MCF 10A (cell line): ENCODE measurements at regions not wholly inside any gene's neighbourhood (a gene's known extent, or its start where the extent isn't known, plus 50 kb on each side); places are given as distances from the start of the nearest gene placed in this dataset.

Source experiments
- BruUV-seq: library from RNA; stranded (reverse); fragments of 400-500 nt; replicated peaks from 2 replicates; lab custom pipeline; 2021; lab: Mats Ljungman, UMichigan
- CTCF ChIA-PET: fragments of 300-600 bp; sonication (Branson Sonifier 250); formaldehyde crosslinking; extraction: SDS; loops from one replicate; lab custom pipeline; 2021; ENCODE audit warnings: antibody characterized with exemption, inconsistent platforms; lab: Yijun Ruan, JAX
- POLR2A ChIA-PET: fragments of 300-600, 350-650 bp; sonication (Branson Sonifier 250); formaldehyde crosslinking; extraction: SDS; loops from one replicate; lab custom pipeline; 2020; ENCODE audit warnings: antibody characterized with exemption, inconsistent platforms; lab: Yijun Ruan, JAX
- DNase-seq: peaks from one replicate; pipeline ENCODE4 v3.0.0-alpha.2; 2018; ENCODE audit not compliant: unreplicated experiment
- H3K27ac Mint-ChIP-seq: one replicate; pipeline ENCODE4 v1.8.0; 2022; ENCODE audit warnings: mild to moderate bottlenecking, low read depth, mixed read lengths; ENCODE audit not compliant: unreplicated experiment
- H3K27me3 Mint-ChIP-seq: one replicate; pipeline ENCODE4 v1.8.0; 2022; ENCODE audit warnings: mixed read lengths; ENCODE audit not compliant: insufficient read depth, unreplicated experiment
- H3K36me3 Mint-ChIP-seq: one replicate; pipeline ENCODE4 v1.8.0; 2022; ENCODE audit warnings: mild to moderate bottlenecking, moderate library complexity, mixed read lengths; ENCODE audit not compliant: insufficient read depth, unreplicated experiment
- H3K4me1 Mint-ChIP-seq: one replicate; pipeline ENCODE4 v1.8.0; 2022; ENCODE audit warnings: mixed read lengths; ENCODE audit not compliant: insufficient read depth, unreplicated experiment
- H3K4me3 Mint-ChIP-seq: one replicate; pipeline ENCODE4 v1.8.0; 2022; ENCODE audit warnings: mild to moderate bottlenecking, moderate library complexity, mixed read lengths; ENCODE audit not compliant: unreplicated experiment
- H3K9me3 Mint-ChIP-seq: one replicate; pipeline ENCODE4 v1.8.0; 2022; ENCODE audit warnings: mixed read lengths; ENCODE audit not compliant: unreplicated experiment
- intact Hi-C: fragments of 100-400 bp; cut with micrococcal nuclease; formaldehyde crosslinking; loops from 2 replicates; pipeline ENCODE4 v1.14.1; 2022
- TF ChIP-seq, protein P1 (sequence below): fragments of 200-600 bp; IDR thresholded peaks from one replicate; pipeline ENCODE4 v1.8.0; 2022; ENCODE audit warnings: antibody characterized with exemption, mild to moderate bottlenecking; ENCODE audit not compliant: unreplicated experiment

DNA sequence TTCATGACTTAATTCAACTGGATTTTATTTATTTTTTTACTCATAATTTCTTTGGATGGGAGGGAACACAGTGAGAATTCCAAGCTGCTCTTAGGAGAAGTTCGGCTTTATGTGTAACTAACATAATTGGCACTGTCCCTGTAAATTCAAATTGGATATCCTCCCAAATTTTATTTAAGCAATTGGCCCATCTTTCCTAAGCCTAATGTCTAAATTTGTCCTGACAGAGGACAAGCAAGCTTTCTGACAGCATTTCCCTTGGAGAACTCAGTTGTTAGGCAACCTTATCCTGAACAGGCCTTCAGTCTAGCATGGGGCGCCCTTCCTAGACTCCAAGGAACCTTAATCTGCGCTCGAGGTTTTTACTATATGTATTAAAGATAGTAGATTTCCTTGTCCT is 550.3 kb downstream of the NUF2 start:
- Mint-ChIP-seq H3K27ac (no peak overlapping the region), H3K4me1 (peaks cover 19% of the 10 kb centered on the region), H3K27me3 (no peaks in the 10 kb centered on the region), H3K4me3 (no peak overlapping the region), H3K36me3 (no peaks in the 10 kb centered on the region), H3K9me3 (peaks cover 16% of the 10 kb centered on the region)
- CTCF ChIA-PET, result no interaction called here
- no peak for DNase-seq
- no TSS peak for BruUV-seq
- TF ChIP-seq, protein P1, sequence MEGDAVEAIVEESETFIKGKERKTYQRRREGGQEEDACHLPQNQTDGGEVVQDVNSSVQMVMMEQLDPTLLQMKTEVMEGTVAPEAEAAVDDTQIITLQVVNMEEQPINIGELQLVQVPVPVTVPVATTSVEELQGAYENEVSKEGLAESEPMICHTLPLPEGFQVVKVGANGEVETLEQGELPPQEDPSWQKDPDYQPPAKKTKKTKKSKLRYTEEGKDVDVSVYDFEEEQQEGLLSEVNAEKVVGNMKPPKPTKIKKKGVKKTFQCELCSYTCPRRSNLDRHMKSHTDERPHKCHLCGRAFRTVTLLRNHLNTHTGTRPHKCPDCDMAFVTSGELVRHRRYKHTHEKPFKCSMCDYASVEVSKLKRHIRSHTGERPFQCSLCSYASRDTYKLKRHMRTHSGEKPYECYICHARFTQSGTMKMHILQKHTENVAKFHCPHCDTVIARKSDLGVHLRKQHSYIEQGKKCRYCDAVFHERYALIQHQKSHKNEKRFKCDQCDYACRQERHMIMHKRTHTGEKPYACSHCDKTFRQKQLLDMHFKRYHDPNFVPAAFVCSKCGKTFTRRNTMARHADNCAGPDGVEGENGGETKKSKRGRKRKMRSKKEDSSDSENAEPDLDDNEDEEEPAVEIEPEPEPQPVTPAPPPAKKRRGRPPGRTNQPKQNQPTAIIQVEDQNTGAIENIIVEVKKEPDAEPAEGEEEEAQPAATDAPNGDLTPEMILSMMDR, result no peak
- POLR2A ChIA-PET, result interaction anchor here (0.7 kb wide), 1 partner anchor 73 kb away, joined by 3 read pairs; no protein-coding TSS in a partner anchor
- intact Hi-C loops, result no loop called here

DNA sequence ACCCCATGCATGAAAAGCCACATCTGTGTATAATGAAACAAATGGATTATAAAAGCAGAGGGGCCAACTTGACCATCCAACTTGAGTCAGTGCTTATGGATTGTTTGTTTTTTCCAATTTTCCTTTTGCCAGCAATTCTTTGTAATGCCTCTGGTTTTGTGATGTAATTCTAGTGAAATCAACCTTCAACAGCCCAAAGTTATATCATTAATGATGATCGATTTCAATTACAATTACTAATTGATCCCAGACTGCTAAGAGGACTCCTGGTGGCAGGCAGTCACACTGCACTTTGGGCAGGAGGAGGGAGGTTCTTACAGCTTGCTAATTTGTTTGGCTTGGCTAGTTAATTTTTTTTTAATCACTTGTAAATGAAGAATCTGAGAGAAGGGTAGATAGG is 552.3 kb downstream of the NUF2 start:
- Mint-ChIP-seq H3K9me3 (no peaks in the 10 kb centered on the region), H3K4me1 (peaks cover 19% of the 10 kb centered on the region), H3K36me3 (no peaks in the 10 kb centered on the region), H3K27ac (peak overlapping the region; percentile 47), H3K27me3 (no peaks in the 10 kb centered on the region), H3K4me3 (no peak overlapping the region)
- intact Hi-C loops, result no loop called here
- POLR2A ChIA-PET, result no interaction called here
- TF ChIP-seq, protein P1, result peak; percentile 50
- BruUV-seq, result no TSS peak
- CTCF ChIA-PET, result interaction anchor here (0.6 to 1.9 kb wide), 7 partner anchors 9 to 221 kb away, joined by 3 to 12 read pairs (median 3); no protein-coding TSS in a partner anchor
- DNase-seq, result no peak

DNA sequence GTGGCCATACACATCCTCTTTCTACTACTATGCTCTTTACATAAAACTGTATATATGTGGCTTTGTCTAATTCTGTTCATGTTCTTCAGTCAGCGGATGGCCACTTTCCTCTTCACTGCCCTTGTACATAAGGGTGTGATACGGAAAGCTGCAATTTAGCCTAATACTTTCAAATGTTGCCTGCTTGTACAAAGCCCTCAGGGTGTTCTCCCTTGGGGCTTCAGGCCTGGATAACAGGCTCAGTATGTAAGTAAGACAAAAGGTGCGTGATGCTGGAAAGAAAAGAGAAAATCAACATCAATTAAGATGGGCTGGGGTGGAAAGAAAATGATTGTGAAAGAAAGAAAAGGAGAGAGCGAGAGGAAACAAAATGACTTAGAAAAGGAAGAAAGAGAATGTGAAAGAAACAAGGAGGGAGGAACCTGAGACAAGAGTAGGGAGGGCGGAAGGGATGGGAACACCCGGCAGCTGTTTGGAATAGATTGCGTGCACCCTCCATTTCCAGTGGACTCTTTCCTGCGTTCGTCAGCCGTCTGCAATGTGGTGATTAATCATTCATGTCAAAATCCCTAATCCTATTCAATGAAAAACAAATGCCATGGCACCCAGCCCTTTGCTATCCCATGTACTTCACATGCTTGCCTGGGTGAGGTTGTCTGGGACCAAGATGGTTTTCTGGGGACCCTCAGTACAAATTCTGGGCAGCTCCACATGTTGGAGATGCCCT is 553.6 kb downstream of the NUF2 start:
- Mint-ChIP-seq H3K9me3 (no peaks in the 10 kb centered on the region), H3K36me3 (no peaks in the 10 kb centered on the region), H3K27me3 (no peaks in the 10 kb centered on the region), H3K27ac (peak overlapping the region; percentile 53), H3K4me3 (peak overlapping the region; percentile 30), H3K4me1 (peaks cover 17% of the 10 kb centered on the region)
- intact Hi-C loops, result no loop called here
- ChIA-PET CTCF (interaction anchor here (0.6 to 1.9 kb wide), 5 partner anchors 11 to 948 kb away, joined by 3 to 12 read pairs (median 3); no protein-coding TSS in a partner anchor), POLR2A (interaction anchor here (0.5 kb wide), 1 partner anchor 324 kb away, joined by 3 read pairs; no protein-coding TSS in a partner anchor)
- DNase-seq, result peak; percentile 74
- TF ChIP-seq, protein P1, result no peak
- no TSS peak for BruUV-seq

DNA sequence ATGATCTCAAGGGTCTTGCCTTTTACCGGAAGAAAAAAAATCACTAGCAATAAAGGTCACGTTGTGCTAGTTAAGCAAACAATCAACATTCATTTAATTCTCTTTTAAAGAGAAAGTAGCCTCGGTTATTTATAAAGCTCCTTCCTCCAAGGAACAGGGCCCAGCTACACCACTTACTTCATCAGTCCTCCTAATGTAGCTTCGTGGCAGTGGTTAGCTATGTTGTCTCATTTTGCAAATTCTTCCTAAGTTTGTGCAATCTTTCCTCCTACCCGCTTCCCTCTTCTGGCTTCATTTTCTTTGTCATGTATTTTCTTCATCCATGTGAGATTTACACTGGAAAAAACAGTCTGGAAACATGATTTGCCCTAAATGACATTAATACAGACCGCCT is 554.2 kb downstream of the NUF2 start:
- Mint-ChIP-seq H3K4me1 (peaks cover 12% of the 10 kb centered on the region), H3K9me3 (no peaks in the 10 kb centered on the region), H3K27me3 (no peaks in the 10 kb centered on the region), H3K4me3 (peak overlapping the region; percentile 30), H3K36me3 (no peaks in the 10 kb centered on the region), H3K27ac (peak overlapping the region; percentile 53)
- CTCF ChIA-PET, result interaction anchor here (0.6 to 0.7 kb wide), 2 partner anchors 19 to 709 kb away, joined by 3 to 4 read pairs; no protein-coding TSS in a partner anchor
- BruUV-seq, result no TSS peak
- DNase-seq, result peak; percentile 48
- POLR2A ChIA-PET, result interaction anchor here (0.5 kb wide), 1 partner anchor 325 kb away, joined by 3 read pairs; no protein-coding TSS in a partner anchor
- intact Hi-C loops, result no loop called here
- TF ChIP-seq, protein P1, result no peak
